Upper lobe of left lung (tissue), 4 donors: ENCODE measurements at regions not wholly inside any gene's neighbourhood (a gene's known extent, or its start where the extent isn't known, plus 50 kb on each side); places are given as distances from the start of the nearest gene placed in this dataset.

Experiments used
- CTCF ChIP-seq, 6 experiments: fragments of 450-650 bp in 4 of 6; fragments of 200-600 bp in 2 of 6; sonication (generic) in 2 of 6; IDR thresholded peaks; one replicate each; pipeline ENCODE4 v1.5.1; 2016 to 2019; ENCODE audit warnings: antibody characterized with exemption in 6 of 6
- EP300 ChIP-seq, 4 donors: sonication (generic); formaldehyde crosslinking; IDR thresholded peaks; one replicate each; pipeline ENCODE4 v1.5.1; 2017; ENCODE audit warnings: antibody characterized with exemption in 4 of 4, control low read depth in 2 of 4
- POLR2A ChIP-seq, 4 donors: fragments of 450-650 bp; IDR thresholded peaks; one replicate each; pipeline ENCODE4 v1.5.1; 2016 to 2017; ENCODE audit warnings: antibody characterized with exemption in 4 of 4, mild to moderate bottlenecking in 2 of 4

- TF ChIP-seq CTCF (IDR thresholded peaks at IDR 0.05) (no peak), EP300 (IDR thresholded peaks at IDR 0.05) (no peak), POLR2A (IDR thresholded peaks at IDR 0.05) (no peak)
These were observed 257.1 kb downstream of the MAP2K4 start for GRCh38 chr17:12277827-12278226.
